H9 (cell line): ENCODE measurements at regions not wholly inside any gene's neighbourhood (a gene's known extent, or its start where the extent isn't known, plus 50 kb on each side); places are given as distances from the start of the nearest gene placed in this dataset.

ENCODE experiments used
- DNase-seq: peaks from one replicate; pipeline ENCODE4 v3.0.0-alpha.2; 2017
- H2AFZ ChIP-seq: one replicate; pipeline ENCODE4 v1.6.1; 2013; ENCODE audit warnings: mild to moderate bottlenecking, low read length, control low read depth, moderate library complexity
- H2AK5ac ChIP-seq: 2 replicates; pipeline ENCODE4 v1.6.1; 2013; ENCODE audit warnings: low read length, control low read depth, mixed read lengths; ENCODE audit not compliant: insufficient read length
- H2BK120ac ChIP-seq: one replicate; pipeline ENCODE4 v1.6.1; 2013; ENCODE audit warnings: low read depth, mild to moderate bottlenecking, low read length, control low read depth, inconsistent platforms; ENCODE audit not compliant: poor library complexity, severe bottlenecking
- H2BK12ac ChIP-seq: 2 replicates; pipeline ENCODE4 v1.6.1; 2013; ENCODE audit warnings: low read length, control low read depth, mixed read lengths, low read depth; ENCODE audit not compliant: insufficient read length
- H2BK15ac ChIP-seq: 2 replicates; pipeline ENCODE4 v1.6.1; 2013; ENCODE audit warnings: low read depth, low read length, control low read depth
- H2BK20ac ChIP-seq: one replicate; pipeline ENCODE4 v1.6.1; 2013; ENCODE audit warnings: low read depth, mild to moderate bottlenecking, low read length, control low read depth, inconsistent platforms; ENCODE audit not compliant: poor library complexity, severe bottlenecking
- H2BK5ac ChIP-seq: 2 replicates; pipeline ENCODE4 v1.6.1; 2013; ENCODE audit warnings: low read length, control low read depth, mixed read lengths; ENCODE audit not compliant: insufficient read length
- H3K14ac ChIP-seq: 2 replicates; pipeline ENCODE4 v1.6.1; 2013; ENCODE audit warnings: low read length, control low read depth; ENCODE audit not compliant: insufficient read depth
- H3K18ac ChIP-seq: 2 replicates; pipeline ENCODE4 v1.6.1; 2013; ENCODE audit warnings: low read depth, mild to moderate bottlenecking, mixed read lengths, low read length, control low read depth; ENCODE audit not compliant: insufficient read length
- H3K23ac ChIP-seq: 2 replicates; pipeline ENCODE4 v1.6.1; 2013; ENCODE audit warnings: low read length, control low read depth, mixed read lengths, low read depth; ENCODE audit not compliant: insufficient read length
- H3K23me2 ChIP-seq: 2 replicates; pipeline ENCODE4 v1.6.1; 2013; ENCODE audit warnings: low read depth, mild to moderate bottlenecking, mixed read lengths, low read length, control low read depth; ENCODE audit not compliant: insufficient read length, poor library complexity, severe bottlenecking
- H3K27ac ChIP-seq: 2 replicates; pipeline ENCODE4 v1.5.1; 2013; ENCODE audit warnings: low read length, control low read depth, mixed read lengths, low read depth; ENCODE audit not compliant: insufficient read length
- H3K27me3 ChIP-seq: 2 replicates; pipeline ENCODE4 v1.6.1; 2013; ENCODE audit warnings: low read length, control low read depth, inconsistent platforms; ENCODE audit not compliant: insufficient read depth
- H3K4ac ChIP-seq: 2 replicates; pipeline ENCODE4 v1.6.1; 2013; ENCODE audit warnings: low read depth, mild to moderate bottlenecking, control low read depth, inconsistent platforms, low read length, moderate library complexity
- H3K4me1 ChIP-seq: 2 replicates; pipeline ENCODE4 v1.6.1; 2013; ENCODE audit warnings: low read length, control low read depth, inconsistent platforms; ENCODE audit not compliant: insufficient read depth
- H3K4me2 ChIP-seq: 2 replicates; pipeline ENCODE4 v1.6.1; 2013; ENCODE audit warnings: low read length, control low read depth, mixed read lengths; ENCODE audit not compliant: insufficient read length, insufficient read depth
- H3K56ac ChIP-seq: 2 replicates; pipeline ENCODE4 v1.6.1; 2013; ENCODE audit warnings: low read depth, mild to moderate bottlenecking, mixed read lengths, low read length, control low read depth; ENCODE audit not compliant: insufficient read length
- H3K79me1 ChIP-seq: 2 replicates; pipeline ENCODE4 v1.6.1; 2013; ENCODE audit warnings: low read depth, mild to moderate bottlenecking, moderate library complexity, low read length, control low read depth, inconsistent platforms; ENCODE audit not compliant: insufficient read depth, poor library complexity, severe bottlenecking
- H3K79me2 ChIP-seq: 2 replicates; pipeline ENCODE4 v1.6.1; 2013; ENCODE audit warnings: low read length, control low read depth, inconsistent platforms; ENCODE audit not compliant: insufficient read depth
- H3K9ac ChIP-seq: 2 replicates; pipeline ENCODE4 v1.6.1; 2013; ENCODE audit warnings: low read length, control low read depth, mixed read lengths; ENCODE audit not compliant: insufficient read length; ENCODE audit errors: extremely low read depth
- H3K9me3 ChIP-seq: one replicate; pipeline ENCODE4 v1.6.1; 2013; ENCODE audit warnings: low read depth, low read length, inconsistent platforms; ENCODE audit not compliant: control insufficient read depth
- H3T11ph ChIP-seq: one replicate; pipeline ENCODE4 v1.6.1; 2013; ENCODE audit warnings: mild to moderate bottlenecking, low read length, control low read depth, inconsistent platforms
- H4K20me1 ChIP-seq: one replicate; pipeline ENCODE4 v1.6.1; 2013; ENCODE audit not compliant: control insufficient read depth, insufficient read length, insufficient read depth
- H4K5ac ChIP-seq: 2 replicates; pipeline ENCODE4 v1.6.1; 2013; ENCODE audit warnings: low read depth, mild to moderate bottlenecking, mixed read lengths, low read length, control low read depth; ENCODE audit not compliant: insufficient read length
- H4K8ac ChIP-seq: replicated peaks from 2 replicates; pipeline ENCODE4 v1.6.1; 2013; ENCODE audit warnings: low read length, control low read depth, mixed read lengths, low read depth; ENCODE audit not compliant: insufficient read length
- H4K91ac ChIP-seq: 2 replicates; pipeline ENCODE4 v1.6.1; 2013; ENCODE audit warnings: low read depth, mild to moderate bottlenecking, moderate library complexity, mixed read lengths, low read length, control low read depth; ENCODE audit not compliant: insufficient read length
- H3K27ac Mint-ChIP-seq, 3 experiments: 2 replicates in 2 of 3; 3 replicates in 1 of 3; pipeline ENCODE4 v1.8.0; 2020 to 2021; ENCODE audit warnings: mixed read lengths in 3 of 3, mild to moderate bottlenecking in 1 of 3, moderate library complexity in 1 of 3
- H3K27me3 Mint-ChIP-seq: 2 replicates; pipeline ENCODE4 v1.8.0; 2021; ENCODE audit warnings: low read depth, mild to moderate bottlenecking, moderate library complexity, mixed read lengths
- H3K36me3 Mint-ChIP-seq, 3 experiments: 2 replicates in 2 of 3; 3 replicates in 1 of 3; pipeline ENCODE4 v1.8.0; 2020 to 2021; ENCODE audit warnings: low read depth in 3 of 3, mixed read lengths in 3 of 3; ENCODE audit not compliant: insufficient read depth in 1 of 3
- H3K4me1 Mint-ChIP-seq, 2 experiments: 2 replicates each; pipeline ENCODE4 v1.8.0; 2020; ENCODE audit warnings: mixed read lengths in 2 of 2
- H3K4me3 Mint-ChIP-seq, 2 experiments: 2 replicates in 1 of 2; 3 replicates in 1 of 2; pipeline ENCODE4 v1.8.0; 2020 to 2021; ENCODE audit warnings: mild to moderate bottlenecking in 2 of 2, mixed read lengths in 2 of 2, moderate library complexity in 1 of 2
- H3K9me3 Mint-ChIP-seq, 2 experiments: 2 replicates in 1 of 2; 3 replicates in 1 of 2; pipeline ENCODE4 v1.8.0; 2020; ENCODE audit warnings: mild to moderate bottlenecking in 2 of 2, mixed read lengths in 2 of 2, moderate library complexity in 1 of 2
- WGBS: extraction: QIAGEN DNeasy Blood & Tissue Kit; methylation state at CpG from one replicate; pipeline ENCODE4 v1.1.7; 2013; ENCODE audit warnings: missing lambda C conversion rate, low lambda C conversion rate, mixed read lengths; ENCODE audit not compliant: insufficient read length; ENCODE audit errors: extremely low coverage; 5-methylcytosine and 5-hydroxymethylcytosine counted together
- TF ChIP-seq, protein P1 (sequence below): fragments of 200-600 bp; sonication (generic); conservative IDR thresholded peaks from 3 replicates; pipeline ENCODE4 v1.8.0; 2021; ENCODE audit warnings: antibody characterized with exemption, mild to moderate bottlenecking

DNA sequence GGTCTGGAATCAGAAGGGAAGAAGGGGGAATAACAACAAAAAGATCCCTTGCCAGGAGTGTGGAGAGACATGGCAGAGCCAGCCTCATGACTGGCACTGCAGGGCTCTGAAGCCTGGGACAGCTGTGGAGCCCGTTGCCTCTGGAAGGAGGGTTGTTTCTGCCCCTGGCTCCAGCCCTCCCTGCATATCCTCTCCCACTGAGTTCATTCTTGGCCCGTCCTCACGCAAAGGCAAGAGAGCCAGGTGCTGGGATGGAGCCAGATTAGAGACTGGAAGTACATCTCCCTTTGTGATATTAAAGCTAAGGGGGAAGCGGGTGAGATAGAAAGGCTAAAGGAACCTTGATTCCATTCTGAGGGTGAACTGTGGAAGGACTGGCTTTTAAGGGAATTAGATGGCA, 141.5 kb upstream of the NPVF start:
- Histone ChIP-seq H3T11ph (no peak overlapping the region), H2BK15ac (no peak overlapping the region), H3K18ac (no peak overlapping the region), H3K27ac (no peak overlapping the region), H4K91ac (no peak overlapping the region), H2BK120ac (no peak overlapping the region), H2BK5ac (no peak overlapping the region), H3K79me1 (no peaks in the 10 kb centered on the region), H4K5ac (no peak overlapping the region), H3K4me1 (no peaks in the 10 kb centered on the region), H4K8ac (no peak overlapping the region), H2BK12ac (no peak overlapping the region), H3K56ac (no peak overlapping the region), H3K23me2 (no peaks in the 10 kb centered on the region), H2BK20ac (no peak overlapping the region), H3K27me3 (no peaks in the 10 kb centered on the region), H3K14ac (no peak overlapping the region), H3K79me2 (no peaks in the 10 kb centered on the region), H3K4ac (no peak overlapping the region), H3K9me3 (peaks cover 5% of the 10 kb centered on the region), H2AFZ (no peak overlapping the region), H3K4me2 (no peak overlapping the region), H2AK5ac (no peak overlapping the region), H4K20me1 (no peaks in the 10 kb centered on the region), H3K23ac (no peak overlapping the region), H3K9ac (no peak overlapping the region)
- DNase-seq: no peak
- Mint-ChIP-seq H3K27ac (no peak overlapping the region), H3K4me1 (no peaks in the 10 kb centered on the region), H3K36me3 (peaks cover 0 to 12% (median 0%) of the 10 kb centered on the region in 3 experiments; a peak in 3 of 7 replicates), H3K9me3 (peaks cover 12 to 14% of the 10 kb centered on the region in 2 experiments), H3K4me3 (no peak overlapping the region), H3K27me3 (peaks cover 3% of the 10 kb centered on the region; the same call in 1 of the 2 replicates)
- WGBS: no CpG with 5 or more reads among the region's 4 CpGs
- TF ChIP-seq, protein P1, sequence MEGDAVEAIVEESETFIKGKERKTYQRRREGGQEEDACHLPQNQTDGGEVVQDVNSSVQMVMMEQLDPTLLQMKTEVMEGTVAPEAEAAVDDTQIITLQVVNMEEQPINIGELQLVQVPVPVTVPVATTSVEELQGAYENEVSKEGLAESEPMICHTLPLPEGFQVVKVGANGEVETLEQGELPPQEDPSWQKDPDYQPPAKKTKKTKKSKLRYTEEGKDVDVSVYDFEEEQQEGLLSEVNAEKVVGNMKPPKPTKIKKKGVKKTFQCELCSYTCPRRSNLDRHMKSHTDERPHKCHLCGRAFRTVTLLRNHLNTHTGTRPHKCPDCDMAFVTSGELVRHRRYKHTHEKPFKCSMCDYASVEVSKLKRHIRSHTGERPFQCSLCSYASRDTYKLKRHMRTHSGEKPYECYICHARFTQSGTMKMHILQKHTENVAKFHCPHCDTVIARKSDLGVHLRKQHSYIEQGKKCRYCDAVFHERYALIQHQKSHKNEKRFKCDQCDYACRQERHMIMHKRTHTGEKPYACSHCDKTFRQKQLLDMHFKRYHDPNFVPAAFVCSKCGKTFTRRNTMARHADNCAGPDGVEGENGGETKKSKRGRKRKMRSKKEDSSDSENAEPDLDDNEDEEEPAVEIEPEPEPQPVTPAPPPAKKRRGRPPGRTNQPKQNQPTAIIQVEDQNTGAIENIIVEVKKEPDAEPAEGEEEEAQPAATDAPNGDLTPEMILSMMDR: no peak
